HCT116 (cell line): ENCODE measurements at regions not wholly inside any gene's neighbourhood (a gene's known extent, or its start where the extent isn't known, plus 50 kb on each side); places are given as distances from the start of the nearest gene placed in this dataset.

Experiments used
- ATAC-seq: fragments of 200-7000 bp; cut with Tn5 transposase; 2 replicates; pipeline ENCODE4 v1.9.1; 2020; ENCODE audit warnings: mild to moderate bottlenecking, moderate library complexity
- BruUV-seq: library from RNA; stranded (reverse); fragments of 400-500 nt; replicated peaks from 2 replicates; lab custom pipeline; 2021; lab: Mats Ljungman, UMichigan
- CTCF ChIA-PET: fragments of 300-600 bp; sonication (Branson Sonifier 250); formaldehyde crosslinking; loops from one replicate; lab custom pipeline; 2021; ENCODE audit warnings: antibody characterized with exemption; lab: Charles Lee
- POLR2A ChIA-PET: fragments of 300-600, 350-600 bp; sonication (Branson Sonifier 250); formaldehyde crosslinking; loops from one replicate; lab custom pipeline; 2021; ENCODE audit warnings: antibody characterized with exemption; lab: Charles Lee
- RAD21 ChIA-PET, 2 experiments: fragments of 300-600 bp; sonication (Branson Sonifier 250); formaldehyde crosslinking; loops; one replicate each; lab custom pipeline; 2023; ENCODE audit warnings: low total read pairs in 2 of 2; ENCODE audit not compliant: uncharacterized antibody in 2 of 2, unreplicated experiment in 2 of 2, low non-redundant PET in 1 of 2; lab: Charles Lee
- DNase-seq: peaks from one replicate; pipeline ENCODE4 v3.0.0-alpha.2; 2010; ENCODE audit warnings: low read depth, low spot score
- H2AFZ ChIP-seq: fragments of 200-600 bp; shearing (Covaris generic), sonication (generic); 2 replicates; pipeline ENCODE4 v1.6.1; 2017; ENCODE audit warnings: low read depth, mixed run types, mixed read lengths, antibody characterized with exemption, low read length; ENCODE audit not compliant: poor library complexity, severe bottlenecking
- H3K27ac ChIP-seq: 2 replicates; pipeline ENCODE4 v1.5.1; 2012; ENCODE audit warnings: low read depth, low read length
- H3K27me3 ChIP-seq: fragments of 200-600 bp; sonication (generic); 2 replicates; pipeline ENCODE4 v1.6.1; 2016; ENCODE audit warnings: mixed run types, low read length, mixed read lengths; ENCODE audit not compliant: insufficient read depth
- H3K36me3 ChIP-seq, 2 experiments: fragments of 200-500 bp in 1 of 2; fragments of 200-600 bp in 1 of 2; sonication (Bioruptor generic) in 1 of 2; sonication (generic) in 1 of 2; 2 replicates each; pipeline versions ENCODE4 v1.5.1 to v1.6.1; 2014 to 2016; ENCODE audit warnings: low read length in 2 of 2, inconsistent platforms in 1 of 2, mixed read lengths in 1 of 2, mixed run types in 1 of 2; ENCODE audit not compliant: insufficient read depth in 2 of 2, control insufficient read depth in 1 of 2
- H3K4me1 ChIP-seq, 2 experiments: fragments of 200-600 bp in 1 of 2; sonication (generic) in 1 of 2; 2 replicates each; pipeline versions ENCODE4 v1.5.1 to v1.6.1; 2012 to 2017; ENCODE audit warnings: low read length in 2 of 2, inconsistent platforms in 1 of 2, mild to moderate bottlenecking in 1 of 2, mixed read lengths in 1 of 2, mixed run types in 1 of 2, moderate library complexity in 1 of 2; ENCODE audit not compliant: insufficient read depth in 2 of 2, control insufficient read depth in 1 of 2
- H3K4me2 ChIP-seq: fragments of 200-600 bp; sonication (generic); 2 replicates; pipeline ENCODE4 v1.6.1; 2017; ENCODE audit warnings: mixed run types, low read length, mixed read lengths
- H3K4me3 ChIP-seq, 2 experiments: fragments of 200-600 bp in 1 of 2; sonication (generic) in 1 of 2; replicated peaks in 1 of 2; 2 replicates each; pipeline ENCODE4 v1.5.1; 2011 to 2016; ENCODE audit warnings: low read length in 2 of 2, control low read depth in 1 of 2, low read depth in 1 of 2, mild to moderate bottlenecking in 1 of 2, mixed read lengths in 1 of 2, mixed run types in 1 of 2
- H3K79me2 ChIP-seq: fragments of 200-600 bp; sonication (generic); 2 replicates; pipeline ENCODE4 v1.6.1; 2017; ENCODE audit warnings: mild to moderate bottlenecking, mixed run types, low read length, moderate library complexity, mixed read lengths; ENCODE audit not compliant: insufficient read depth
- H3K9ac ChIP-seq: fragments of 200-600 bp; sonication (generic); 2 replicates; pipeline ENCODE4 v1.6.1; 2016; ENCODE audit warnings: low read length, mixed read lengths
- H3K9me2 ChIP-seq: fragments of 200-600 bp; sonication (generic), shearing (Covaris generic); 2 replicates; pipeline ENCODE4 v1.6.1; 2017; ENCODE audit warnings: mixed run types, mild to moderate bottlenecking, moderate library complexity; ENCODE audit not compliant: insufficient read depth
- H3K9me3 ChIP-seq, 2 experiments: fragments of 200-500 bp in 1 of 2; fragments of 200-600 bp in 1 of 2; sonication (Bioruptor generic) in 1 of 2; sonication (generic) in 1 of 2; 2 replicates each; pipeline ENCODE4 v1.6.1; 2014 to 2017; ENCODE audit warnings: low read length in 2 of 2, mixed read lengths in 2 of 2, inconsistent platforms in 1 of 2, low read depth in 1 of 2, mild to moderate bottlenecking in 1 of 2, mixed run types in 1 of 2, moderate library complexity in 1 of 2; ENCODE audit not compliant: control insufficient read depth in 1 of 2, insufficient read depth in 1 of 2
- H4K20me1 ChIP-seq: fragments of 200-600 bp; sonication (generic), shearing (Covaris generic); 2 replicates; pipeline ENCODE4 v1.6.1; 2017; ENCODE audit warnings: mixed run types, mild to moderate bottlenecking, moderate library complexity; ENCODE audit not compliant: insufficient read depth
- CEBPB ChIP-seq: IDR thresholded peaks from 2 replicates; pipeline ENCODE4 v1.6.1; 2012; ENCODE audit warnings: low read depth
- EGR1 ChIP-seq: IDR thresholded peaks from 2 replicates; pipeline ENCODE4 v1.6.1; 2012; ENCODE audit warnings: low read depth
- EZH2 ChIP-seq: fragments of 200-600 bp; sonication (generic); IDR thresholded peaks from 2 replicates; pipeline ENCODE4 v1.6.1; 2017; ENCODE audit warnings: antibody characterized with exemption, mixed run types
- EZH2phosphoT487 ChIP-seq: fragments of 200-600 bp; IDR thresholded peaks from 2 replicates; pipeline ENCODE4 v1.6.1; 2018; ENCODE audit warnings: antibody characterized with exemption, borderline replicate concordance
- FOSL1 ChIP-seq: IDR thresholded peaks from 2 replicates; pipeline ENCODE4 v1.6.1; 2012; ENCODE audit warnings: low read depth
- POLR2A ChIP-seq: IDR thresholded peaks from 2 replicates; pipeline ENCODE4 v1.7.0; 2011; ENCODE audit warnings: borderline replicate concordance; ENCODE audit not compliant: insufficient read depth, insufficient read length; ENCODE audit errors: extremely low read depth
- POLR2AphosphoS5 ChIP-seq: IDR thresholded peaks from 2 replicates; pipeline ENCODE4 v1.6.1; 2011; ENCODE audit warnings: mild to moderate bottlenecking, low read depth, low read length, moderate library complexity
- RAD21 ChIP-seq: IDR thresholded peaks from 2 replicates; pipeline ENCODE4 v1.6.1; 2012; ENCODE audit warnings: low read depth, mild to moderate bottlenecking
- SIN3A ChIP-seq: IDR thresholded peaks from 2 replicates; pipeline ENCODE4 v1.6.1; 2012; ENCODE audit warnings: low read depth
- SP1 ChIP-seq: IDR thresholded peaks from 2 replicates; pipeline ENCODE4 v1.6.1; 2012; ENCODE audit warnings: low read depth
- TCF7L2 ChIP-seq: IDR thresholded peaks from 2 replicates; pipeline ENCODE4 v1.7.0; 2011; ENCODE audit warnings: borderline replicate concordance, inconsistent platforms; ENCODE audit not compliant: insufficient read depth, insufficient read length; ENCODE audit errors: extremely low read depth
- YY1 ChIP-seq: IDR thresholded peaks from 2 replicates; pipeline ENCODE4 v1.6.1; 2011; ENCODE audit warnings: low read length, low read depth, moderate library complexity, mild to moderate bottlenecking; ENCODE audit not compliant: insufficient replicate concordance; ENCODE audit errors: extremely low read depth
- ZFX ChIP-seq: fragments of 450-650 bp; IDR thresholded peaks from 2 replicates; pipeline ENCODE4 v1.6.1; 2017
- ZNF274 ChIP-seq: fragments of 200-500 bp; sonication (Bioruptor generic); IDR thresholded peaks from 2 replicates; pipeline ENCODE4 v1.6.1; 2014; ENCODE audit warnings: mild to moderate bottlenecking, low read depth, low read length, inconsistent platforms
- intact Hi-C: fragments of 100-400 bp; cut with micrococcal nuclease; formaldehyde crosslinking; loops from 2 replicates; pipeline ENCODE4 v1.10.0; 2022
- TF ChIP-seq, protein P1 (sequence below): IDR thresholded peaks from 2 replicates; pipeline ENCODE4 v1.6.1; 2011; ENCODE audit warnings: mild to moderate bottlenecking, low read length, moderate library complexity; ENCODE audit not compliant: insufficient replicate concordance; ENCODE audit errors: extremely low read depth
- TF ChIP-seq, protein P2 (sequence below): IDR thresholded peaks from 2 replicates; pipeline ENCODE4 v1.6.1; 2012
- TF ChIP-seq, protein P3 (sequence below): IDR thresholded peaks from 2 replicates; pipeline ENCODE4 v1.6.1; 2012; ENCODE audit warnings: low read depth

DNA sequence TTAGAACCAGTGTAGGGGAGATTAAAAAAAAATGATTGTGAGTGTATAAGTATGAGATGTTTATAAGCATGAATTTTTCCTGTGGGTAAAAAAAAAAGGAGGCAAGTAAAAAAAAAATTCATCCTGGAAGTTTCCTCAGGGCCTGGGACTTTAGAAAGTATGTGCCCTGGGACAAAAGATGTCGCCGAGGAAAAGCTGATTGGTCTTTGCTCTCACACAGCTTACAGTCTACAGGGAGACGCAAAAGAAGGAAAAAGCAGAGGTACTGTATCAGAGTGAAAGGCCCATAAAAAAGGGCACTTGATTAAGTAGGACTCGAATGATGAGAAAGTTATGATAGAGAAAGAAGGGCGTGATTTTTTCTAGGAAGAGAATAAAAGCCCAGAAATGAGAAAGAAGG lies 501.4 kb upstream of the MEF2C start:
- Histone ChIP-seq H3K9ac (no peak overlapping the region), H3K36me3 (no peaks in the 10 kb centered on the region), H3K79me2 (no peaks in the 10 kb centered on the region), H4K20me1 (no peaks in the 10 kb centered on the region), H3K4me1 (no peaks in the 10 kb centered on the region), H3K27ac (no peak overlapping the region), H3K4me2 (no peak overlapping the region), H3K9me2 (no peaks in the 10 kb centered on the region), H3K27me3 (no peaks in the 10 kb centered on the region), H2AFZ (no peak overlapping the region), H3K4me3 (no peak overlapping the region), H3K9me3 (no peaks in the 10 kb centered on the region)
- BruUV-seq = no TSS peak
- no peak for DNase-seq
- intact Hi-C loops = no loop called here
- ChIA-PET RAD21 (no interaction called here), POLR2A (no interaction called here), CTCF (no interaction called here)
- TF ChIP-seq, protein P1, sequence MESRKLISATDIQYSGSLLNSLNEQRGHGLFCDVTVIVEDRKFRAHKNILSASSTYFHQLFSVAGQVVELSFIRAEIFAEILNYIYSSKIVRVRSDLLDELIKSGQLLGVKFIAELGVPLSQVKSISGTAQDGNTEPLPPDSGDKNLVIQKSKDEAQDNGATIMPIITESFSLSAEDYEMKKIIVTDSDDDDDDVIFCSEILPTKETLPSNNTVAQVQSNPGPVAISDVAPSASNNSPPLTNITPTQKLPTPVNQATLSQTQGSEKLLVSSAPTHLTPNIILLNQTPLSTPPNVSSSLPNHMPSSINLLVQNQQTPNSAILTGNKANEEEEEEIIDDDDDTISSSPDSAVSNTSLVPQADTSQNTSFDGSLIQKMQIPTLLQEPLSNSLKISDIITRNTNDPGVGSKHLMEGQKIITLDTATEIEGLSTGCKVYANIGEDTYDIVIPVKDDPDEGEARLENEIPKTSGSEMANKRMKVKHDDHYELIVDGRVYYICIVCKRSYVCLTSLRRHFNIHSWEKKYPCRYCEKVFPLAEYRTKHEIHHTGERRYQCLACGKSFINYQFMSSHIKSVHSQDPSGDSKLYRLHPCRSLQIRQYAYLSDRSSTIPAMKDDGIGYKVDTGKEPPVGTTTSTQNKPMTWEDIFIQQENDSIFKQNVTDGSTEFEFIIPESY = no peak
- TF ChIP-seq EGR1 (no peak), CEBPB (no peak), FOSL1 (no peak), EZH2phosphoT487 (no peak), SIN3A (no peak), SP1 (no peak), POLR2AphosphoS5 (no peak), ZFX (no peak), POLR2A (no peak), YY1 (no peak), ZNF274 (no peak), TCF7L2 (no peak), RAD21 (no peak), EZH2 (no peak)
- TF ChIP-seq, protein P2, sequence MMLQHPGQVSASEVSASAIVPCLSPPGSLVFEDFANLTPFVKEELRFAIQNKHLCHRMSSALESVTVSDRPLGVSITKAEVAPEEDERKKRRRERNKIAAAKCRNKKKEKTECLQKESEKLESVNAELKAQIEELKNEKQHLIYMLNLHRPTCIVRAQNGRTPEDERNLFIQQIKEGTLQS = no peak
- TF ChIP-seq, protein P3, sequence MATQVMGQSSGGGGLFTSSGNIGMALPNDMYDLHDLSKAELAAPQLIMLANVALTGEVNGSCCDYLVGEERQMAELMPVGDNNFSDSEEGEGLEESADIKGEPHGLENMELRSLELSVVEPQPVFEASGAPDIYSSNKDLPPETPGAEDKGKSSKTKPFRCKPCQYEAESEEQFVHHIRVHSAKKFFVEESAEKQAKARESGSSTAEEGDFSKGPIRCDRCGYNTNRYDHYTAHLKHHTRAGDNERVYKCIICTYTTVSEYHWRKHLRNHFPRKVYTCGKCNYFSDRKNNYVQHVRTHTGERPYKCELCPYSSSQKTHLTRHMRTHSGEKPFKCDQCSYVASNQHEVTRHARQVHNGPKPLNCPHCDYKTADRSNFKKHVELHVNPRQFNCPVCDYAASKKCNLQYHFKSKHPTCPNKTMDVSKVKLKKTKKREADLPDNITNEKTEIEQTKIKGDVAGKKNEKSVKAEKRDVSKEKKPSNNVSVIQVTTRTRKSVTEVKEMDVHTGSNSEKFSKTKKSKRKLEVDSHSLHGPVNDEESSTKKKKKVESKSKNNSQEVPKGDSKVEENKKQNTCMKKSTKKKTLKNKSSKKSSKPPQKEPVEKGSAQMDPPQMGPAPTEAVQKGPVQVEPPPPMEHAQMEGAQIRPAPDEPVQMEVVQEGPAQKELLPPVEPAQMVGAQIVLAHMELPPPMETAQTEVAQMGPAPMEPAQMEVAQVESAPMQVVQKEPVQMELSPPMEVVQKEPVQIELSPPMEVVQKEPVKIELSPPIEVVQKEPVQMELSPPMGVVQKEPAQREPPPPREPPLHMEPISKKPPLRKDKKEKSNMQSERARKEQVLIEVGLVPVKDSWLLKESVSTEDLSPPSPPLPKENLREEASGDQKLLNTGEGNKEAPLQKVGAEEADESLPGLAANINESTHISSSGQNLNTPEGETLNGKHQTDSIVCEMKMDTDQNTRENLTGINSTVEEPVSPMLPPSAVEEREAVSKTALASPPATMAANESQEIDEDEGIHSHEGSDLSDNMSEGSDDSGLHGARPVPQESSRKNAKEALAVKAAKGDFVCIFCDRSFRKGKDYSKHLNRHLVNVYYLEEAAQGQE = no peak
- no peak for ATAC-seq
